GM18907 (cell line): ENCODE measurements at regions not wholly inside any gene's neighbourhood (a gene's known extent, or its start where the extent isn't known, plus 50 kb on each side); places are given as distances from the start of the nearest gene placed in this dataset.

Experiments
- ATAC-seq: cut with Tn5 transposase; IDR thresholded peaks from one replicate; pipeline ENCODE4 v1.9.1; 2021; ENCODE audit warnings: mild to moderate bottlenecking, moderate library complexity; ENCODE audit not compliant: unreplicated experiment

- ATAC-seq: no peak
These were observed 234.7 kb downstream of the HTR1A start for GRCh38 chr5:63727583-63727982.

GRCh38 chr5:63726496-63726895 is 235.7 kb downstream of the HTR1A start:
- peak; percentile 61 for ATAC-seq

GRCh38 chr5:63719147-63719546 is 243.1 kb downstream of the HTR1A start:
- no peak for ATAC-seq

GRCh38 chr5:63700241-63700640 is 262.0 kb downstream of the HTR1A start:
- ATAC-seq: no peak

GRCh38 chr5:63697811-63698210 is 264.4 kb downstream of the HTR1A start:
- no peak for ATAC-seq

GRCh38 chr5:63690546-63690945 is 271.7 kb downstream of the HTR1A start:
- no peak for ATAC-seq

- no peak for ATAC-seq
These were observed 274.3 kb downstream of the HTR1A start for GRCh38 chr5:63687854-63688516.

GRCh38 chr5:63686938-63687337 is 275.3 kb downstream of the HTR1A start:
- ATAC-seq: no peak

- ATAC-seq: no peak
These were observed 276.1 kb downstream of the HTR1A start for GRCh38 chr5:63686181-63686580.

GRCh38 chr5:63685454-63685853 is 276.8 kb downstream of the HTR1A start:
- ATAC-seq: no peak

- no peak for ATAC-seq
These were observed 287.4 kb downstream of the HTR1A start for GRCh38 chr5:63674881-63675280.

GRCh38 chr5:63655043-63655442 is 307.2 kb downstream of the HTR1A start:
- ATAC-seq: no peak

GRCh38 chr5:63650581-63650980 is 311.7 kb downstream of the HTR1A start:
- ATAC-seq: no peak

- no peak for ATAC-seq
These were observed 313.9 kb downstream of the HTR1A start for GRCh38 chr5:63648376-63648775.

GRCh38 chr5:63629951-63630630 is 332.2 kb downstream of the HTR1A start:
- no peak for ATAC-seq

- no peak for ATAC-seq
These were observed 348.8 kb downstream of the HTR1A start for GRCh38 chr5:63613442-63613841.

- ATAC-seq: no peak
These were observed 358.2 kb downstream of the HTR1A start for GRCh38 chr5:63603996-63604395.

GRCh38 chr5:63602971-63603370 is 359.3 kb downstream of the HTR1A start:
- ATAC-seq: no peak

GRCh38 chr5:63596254-63596653 is 366.0 kb downstream of the HTR1A start:
- no peak for ATAC-seq

- no peak for ATAC-seq
These were observed 388.9 kb downstream of the HTR1A start for GRCh38 chr5:63573380-63573779.

GRCh38 chr5:63572740-63573139 is 389.5 kb downstream of the HTR1A start:
- no peak for ATAC-seq

GRCh38 chr5:63570752-63571151 is 391.5 kb downstream of the HTR1A start:
- ATAC-seq: no peak

- ATAC-seq: no peak
These were observed 397.5 kb downstream of the HTR1A start for GRCh38 chr5:63564789-63565188.
